Endothelial cell of umbilical vein (primary cell): ENCODE measurements at regions not wholly inside any gene's neighbourhood (a gene's known extent, or its start where the extent isn't known, plus 50 kb on each side); places are given as distances from the start of the nearest gene placed in this dataset.
"Not testable (repeated sequence)": the region's sequence is repeated elsewhere in the genome, so short reads cannot be mapped to it uniquely, and the experiment has no call there.

Experiments
- BruUV-seq: library from RNA; stranded (reverse); fragments of 400-500 nt; replicated peaks from 2 replicates; lab custom pipeline; 2021; lab: Mats Ljungman, UMichigan
- CTCF ChIA-PET: fragments of 300-600, 350-600 bp; sonication (Branson Sonifier 250); formaldehyde crosslinking; loops from one replicate; lab custom pipeline; 2021; ENCODE audit warnings: antibody characterized with exemption, inconsistent platforms; lab: Charles Lee
- POLR2A ChIA-PET: fragments of 300-600, 350-600 bp; sonication (Branson Sonifier 250); formaldehyde crosslinking; loops from one replicate; lab custom pipeline; 2021; ENCODE audit warnings: antibody characterized with exemption, inconsistent platforms; lab: Charles Lee
- DNase-seq: peaks from one replicate; pipeline ENCODE4 v3.0.0-alpha.2; 2011; ENCODE audit warnings: low read depth, low spot score
- FAIRE-seq: peaks from 2 replicates; lab custom pipeline; 2011; peaks lifted over from hg19 to GRCh38; lab: Jason Lieb, UNC
- H2AFZ ChIP-seq: 2 replicates; pipeline ENCODE4 v1.6.0; 2012; ENCODE audit warnings: low read depth, low read length, control low read depth, inconsistent platforms
- H3K27ac ChIP-seq: 2 replicates; pipeline ENCODE4 v1.5.1; 2011; ENCODE audit warnings: low read depth, mild to moderate bottlenecking, control low read depth, low read length, moderate library complexity; ENCODE audit not compliant: insufficient read depth
- H3K27me3 ChIP-seq, 2 experiments: 2 replicates each; pipeline versions ENCODE4 v1.6.0 to v1.6.1; 2011; ENCODE audit warnings: low read length in 2 of 2, mixed read lengths in 1 of 2; ENCODE audit not compliant: control insufficient read depth in 2 of 2, insufficient read depth in 2 of 2
- H3K36me3 ChIP-seq, 2 experiments: 2 replicates in 1 of 2; 3 replicates in 1 of 2; pipeline ENCODE4 v1.5.1; 2011; ENCODE audit warnings: low read length in 2 of 2, mild to moderate bottlenecking in 1 of 2, moderate library complexity in 1 of 2; ENCODE audit not compliant: control insufficient read depth in 2 of 2, insufficient read depth in 2 of 2; ENCODE audit errors: extremely low read depth in 1 of 2
- H3K4me1 ChIP-seq: 3 replicates; pipeline ENCODE4 v1.5.1; 2011; ENCODE audit warnings: mild to moderate bottlenecking, low read length; ENCODE audit not compliant: control insufficient read depth, insufficient read depth; ENCODE audit errors: extremely low read depth
- H3K4me2 ChIP-seq: 2 replicates; pipeline ENCODE4 v1.6.1; 2011; ENCODE audit warnings: low read length, control low read depth, mixed read lengths; ENCODE audit not compliant: insufficient read depth
- H3K4me3 ChIP-seq, 3 experiments: fragments of 200-600 bp in 1 of 3; sonication (generic), shearing (Covaris generic) in 1 of 3; replicated peaks in 1 of 3; 2 replicates each; pipeline ENCODE4 v1.5.1; 2011 to 2016; ENCODE audit warnings: control low read depth in 3 of 3, low read length in 3 of 3, mild to moderate bottlenecking in 2 of 3, inconsistent platforms in 1 of 3, low read depth in 1 of 3, moderate library complexity in 1 of 3; ENCODE audit not compliant: insufficient read depth in 1 of 3
- H3K79me2 ChIP-seq: 2 replicates; pipeline ENCODE4 v1.6.0; 2012; ENCODE audit warnings: low read length, inconsistent platforms; ENCODE audit not compliant: control insufficient read depth, insufficient read depth
- H3K9ac ChIP-seq: replicated peaks from 2 replicates; pipeline ENCODE3; 2011; ENCODE audit warnings: low read length, control low read depth; ENCODE audit not compliant: insufficient read depth; ENCODE audit errors: extremely low read depth
- H3K9me1 ChIP-seq: replicated peaks from 3 replicates; pipeline ENCODE4 v1.6.0; 2011; ENCODE audit warnings: mild to moderate bottlenecking, low read length; ENCODE audit not compliant: control insufficient read depth, insufficient read depth; ENCODE audit errors: extremely low read depth
- H3K9me3 ChIP-seq: replicated peaks from 2 replicates; pipeline ENCODE4 v1.5.1; 2012; ENCODE audit warnings: low read length, inconsistent platforms; ENCODE audit not compliant: control insufficient read depth, insufficient read depth
- H4K20me1 ChIP-seq: replicated peaks from 2 replicates; pipeline ENCODE3; 2011; ENCODE audit warnings: mild to moderate bottlenecking, low read length; ENCODE audit not compliant: control insufficient read depth, insufficient read depth; ENCODE audit errors: extremely low read depth
- CTCF ChIP-seq, 2 donors: IDR thresholded peaks; 1 replicate in 1 of 2; 2 replicates in 1 of 2; pipeline ENCODE4 v1.5.1; 2011; ENCODE audit warnings: low read length in 2 of 2, mild to moderate bottlenecking in 2 of 2, moderate library complexity in 2 of 2, control low read depth in 1 of 2, inconsistent platforms in 1 of 2, low read depth in 1 of 2; ENCODE audit not compliant: insufficient read depth in 1 of 2; ENCODE audit errors: extremely low read depth in 1 of 2
- EZH2 ChIP-seq: IDR thresholded peaks from 2 replicates; pipeline ENCODE4 v1.6.1; 2012; ENCODE audit warnings: borderline replicate concordance, low read depth, mild to moderate bottlenecking, moderate library complexity, low read length, inconsistent platforms; ENCODE audit not compliant: severe bottlenecking
- FOS ChIP-seq: IDR thresholded peaks from 2 replicates; pipeline ENCODE4 v1.6.1; 2011; ENCODE audit warnings: mild to moderate bottlenecking, low read length, moderate library complexity, borderline replicate concordance; ENCODE audit not compliant: insufficient read depth
- GATA2 ChIP-seq: IDR thresholded peaks from 2 replicates; pipeline ENCODE4 v1.7.0; 2011; ENCODE audit warnings: low read depth, mild to moderate bottlenecking, moderate library complexity, mixed read lengths, low read length; ENCODE audit not compliant: insufficient read length, insufficient read depth
- JUN ChIP-seq: IDR thresholded peaks from 2 replicates; pipeline ENCODE4 v1.6.1; 2011; ENCODE audit warnings: borderline replicate concordance, low read depth; ENCODE audit not compliant: insufficient read length, insufficient read depth
- MAX ChIP-seq: IDR thresholded peaks from 2 replicates; pipeline ENCODE4 v1.6.1; 2011; ENCODE audit not compliant: insufficient read depth, insufficient read length
- MYC ChIP-seq: IDR thresholded peaks from one replicate; pipeline ENCODE4 v1.6.1; 2011; ENCODE audit warnings: mild to moderate bottlenecking, low read depth, low read length
- POLR2A ChIP-seq: IDR thresholded peaks from 2 replicates; pipeline ENCODE4 v1.6.1; 2012; ENCODE audit warnings: low read depth, mild to moderate bottlenecking, control low read depth, low read length
- POLR2AphosphoS5 ChIP-seq: IDR thresholded peaks from 2 replicates; pipeline ENCODE4 v1.6.1; 2012; ENCODE audit warnings: low read depth, mild to moderate bottlenecking, control low read depth, low read length, moderate library complexity; ENCODE audit not compliant: insufficient read depth
- dilution Hi-C: fragments of 300-500 bp; cut with MboI; formaldehyde crosslinking; loops from one replicate; pipeline ENCODE4 v1.15.0; 2019; ENCODE audit warnings: low sequenced_read_pairs; ENCODE audit not compliant: extremely low pct_ligation_motif_present
- intact Hi-C: fragments of 100-400 bp; cut with micrococcal nuclease; formaldehyde crosslinking; loops from one replicate; pipeline ENCODE4 v1.10.0; 2022

GRCh38 chr3:20375302-20375701, 189.3 kb upstream of the SGO1 start:
- Histone ChIP-seq H3K36me3 (no peaks in the 10 kb centered on the region), H2AFZ (no peak overlapping the region), H4K20me1 (no peaks in the 10 kb centered on the region), H3K27ac (no peak overlapping the region), H3K27me3 (no peaks in the 10 kb centered on the region), H3K9me3 (no peaks in the 10 kb centered on the region), H3K9me1 (no peaks in the 10 kb centered on the region), H3K4me1 (no peaks in the 10 kb centered on the region), H3K4me3 (no peak overlapping the region), H3K4me2 (no peak overlapping the region), H3K9ac (no peak overlapping the region), H3K79me2 (no peaks in the 10 kb centered on the region)
- CTCF ChIA-PET: no interaction called here
- intact Hi-C loops (no loop called here), dilution Hi-C loops (no loop called here)
- no peak for DNase-seq
- no peak for TF ChIP-seq MAX
- TF ChIP-seq CTCF (IDR thresholded peaks at IDR 0.05; ENCODE audit: extremely low read depth in 1 of 2, insufficient read depth in 1 of 2, low read depth in 1 of 2, low read length in 2 of 2): no peak
- no peak for TF ChIP-seq JUN
- no peak for TF ChIP-seq GATA2
- no peak for TF ChIP-seq MYC
- no peak for TF ChIP-seq EZH2
- no peak for TF ChIP-seq FOS
- no peak for TF ChIP-seq POLR2A
- TF ChIP-seq POLR2AphosphoS5: no peak
- no peak for FAIRE-seq
- POLR2A ChIA-PET: no interaction called here
- no TSS peak for BruUV-seq

- DNase-seq, H2AFZ ChIP-seq, H3K9ac ChIP-seq, H3K79me2 ChIP-seq, BruUV-seq, POLR2A ChIA-PET, dilution Hi-C loops, H4K20me1 ChIP-seq, H3K4me2 ChIP-seq, CTCF ChIA-PET, H3K9me1 ChIP-seq, H3K4me1 ChIP-seq, H3K9me3 ChIP-seq, H3K36me3 ChIP-seq, H3K27ac ChIP-seq, H3K27me3 ChIP-seq, FAIRE-seq, intact Hi-C loops, H3K4me3 ChIP-seq: not testable (repeated sequence)
Observed at GRCh38 chr3:20370273-20371063, 184.5 kb upstream of the SGO1 start.
